K562 (cell line): ENCODE measurements at regions not wholly inside any gene's neighbourhood (a gene's known extent, or its start where the extent isn't known, plus 50 kb on each side); places are given as distances from the start of the nearest gene placed in this dataset.

Source experiments
- ATAC-seq: fragments of 200-7000 bp; cut with Tn5 transposase; 3 replicates; pipeline ENCODE4 v1.9.1; 2020; ENCODE audit warnings: moderate library complexity
- BruUV-seq: library from RNA; stranded (reverse); fragments of 400-500 nt; replicated peaks from 2 replicates; lab custom pipeline; 2021; lab: Mats Ljungman, UMichigan
- CTCF ChIA-PET: fragments of 300-600 bp; formaldehyde crosslinking; extraction: SDS; loops from one replicate; lab custom pipeline; 2021; ENCODE audit warnings: low intra/inter-chr PET ratio; lab: Yijun Ruan, JAX
- POLR2A ChIA-PET: fragments of 300-600, 350-650 bp; sonication (Branson Sonifier 250); formaldehyde crosslinking; extraction: SDS; loops from one replicate; lab custom pipeline; 2021; ENCODE audit warnings: antibody characterized with exemption, inconsistent platforms; lab: Yijun Ruan, JAX
- DNase-seq, 4 experiments: peaks; one replicate each; pipeline versions ENCODE4 v3.0.0 to v3.0.0-alpha.2; 2011 to 2018; ENCODE audit warnings: low spot score in 3 of 4, mixed read lengths in 3 of 4; ENCODE audit errors: extremely low read depth in 1 of 4
- FAIRE-seq: peaks from 2 replicates; lab custom pipeline; 2011; peaks lifted over from hg19 to GRCh38; lab: Jason Lieb, UNC
- H2AFZ ChIP-seq: 2 replicates; pipeline ENCODE4 v1.6.0; 2011; ENCODE audit warnings: low read depth, low read length, control low read depth, inconsistent platforms
- H3K27ac ChIP-seq: fragments of 200-600 bp; 3 replicates; pipeline ENCODE4 v1.8.0; 2011; ENCODE audit warnings: low read depth, mild to moderate bottlenecking, control low read depth, inconsistent platforms, low read length, moderate library complexity, mixed read lengths; ENCODE audit errors: extremely low read depth
- H3K27me3 ChIP-seq, 2 experiments: fragments of 300-600 bp in 1 of 2; 2 replicates in 1 of 2; 3 replicates in 1 of 2; pipeline versions ENCODE4 v1.6.0 to v1.8.0; 2011; ENCODE audit warnings: inconsistent platforms in 2 of 2, low read length in 2 of 2, mild to moderate bottlenecking in 1 of 2, mixed read lengths in 1 of 2, moderate library complexity in 1 of 2; ENCODE audit not compliant: control insufficient read depth in 2 of 2, insufficient read depth in 2 of 2
- H3K36me3 ChIP-seq: fragments of 300-600 bp; 3 replicates; pipeline ENCODE4 v1.8.0; 2011; ENCODE audit warnings: mild to moderate bottlenecking, low read length, inconsistent platforms; ENCODE audit not compliant: control insufficient read depth, insufficient read depth
- H3K4me1 ChIP-seq, 2 experiments: fragments of 200-600 bp in 1 of 2; replicated peaks in 1 of 2; 2 replicates in 1 of 2; 3 replicates in 1 of 2; pipeline versions ENCODE4 v1.5.1 to v1.8.0; 2011; ENCODE audit warnings: inconsistent platforms in 2 of 2, low read length in 2 of 2, mild to moderate bottlenecking in 1 of 2, mixed read lengths in 1 of 2, moderate library complexity in 1 of 2; ENCODE audit not compliant: control insufficient read depth in 2 of 2, insufficient read depth in 2 of 2
- H3K4me2 ChIP-seq: 2 replicates; pipeline ENCODE4 v1.6.1; 2011; ENCODE audit warnings: low read length, control low read depth, inconsistent platforms, mixed read lengths; ENCODE audit not compliant: insufficient read depth
- H3K4me3 ChIP-seq: fragments of 200-600 bp; sonication (generic), shearing (Covaris generic); 2 replicates; pipeline ENCODE4 v1.5.1; 2016; ENCODE audit warnings: control low read depth, inconsistent platforms
- H3K79me2 ChIP-seq: fragments of 200-600 bp; 3 replicates; pipeline ENCODE4 v1.8.0; 2011; ENCODE audit warnings: low read length, inconsistent platforms; ENCODE audit not compliant: control insufficient read depth, insufficient read depth
- H3K9ac ChIP-seq, 2 experiments: 2 replicates each; pipeline versions ENCODE4 v1.6.0 to v1.6.1; 2011; ENCODE audit warnings: low read depth in 2 of 2, low read length in 2 of 2, control low read depth in 1 of 2, inconsistent platforms in 1 of 2, mild to moderate bottlenecking in 1 of 2, mixed read lengths in 1 of 2; ENCODE audit not compliant: insufficient read depth in 1 of 2
- H3K9me1 ChIP-seq: one replicate; pipeline ENCODE4 v1.6.0; 2011; ENCODE audit warnings: inconsistent platforms, mild to moderate bottlenecking, low read length, moderate library complexity; ENCODE audit not compliant: control insufficient read depth, insufficient read depth
- H3K9me3 ChIP-seq: replicated peaks from 2 replicates; pipeline ENCODE4 v1.5.1; 2011; ENCODE audit warnings: low read depth, low read length, inconsistent platforms; ENCODE audit not compliant: control insufficient read depth, insufficient read depth
- H4K20me1 ChIP-seq: replicated peaks from 2 replicates; pipeline ENCODE4 v1.6.1; 2011; ENCODE audit warnings: low read length, inconsistent platforms, mixed read lengths; ENCODE audit not compliant: control insufficient read depth, insufficient read depth
- FOXK2 ChIP-seq, 2 experiments: fragments of 450-650 bp; IDR thresholded peaks in 1 of 2; conservative IDR thresholded peaks in 1 of 2; 2 replicates each; pipeline ENCODE4 v1.6.1; 2016; ENCODE audit warnings: low read depth in 2 of 2, mild to moderate bottlenecking in 1 of 2
- FUS ChIP-seq: fragments of 200-400 bp; formaldehyde crosslinking; optimal IDR thresholded peaks from 2 replicates; pipeline ENCODE3; 2017; ENCODE audit warnings: low read depth, low read length
- HLTF ChIP-seq: fragments of 450-650 bp; IDR thresholded peaks from 2 replicates; pipeline ENCODE4 v1.6.1; 2016
- KLF6 ChIP-seq: fragments of 250-450 bp; sonication (Bioruptor Pico); IDR thresholded peaks from 2 replicates; pipeline ENCODE4 v1.4.0; 2020; ENCODE audit warnings: mild to moderate bottlenecking, moderate library complexity, borderline replicate concordance
- PHB ChIP-seq: fragments of 250-450 bp; sonication (Bioruptor Pico); IDR thresholded peaks from 2 replicates; pipeline ENCODE4 v1.5.0; 2021
- TARDBP ChIP-seq: fragments of 450-650 bp; IDR thresholded peaks from 2 replicates; pipeline ENCODE4 v1.6.1; 2016
- TBL1XR1 ChIP-seq, 2 experiments: IDR thresholded peaks; 2 replicates each; pipeline ENCODE4 v1.6.1; 2012; ENCODE audit warnings: improper control_type of control experiment in 2 of 2, low read length in 2 of 2, mild to moderate bottlenecking in 1 of 2
- ZBTB8A ChIP-seq: fragments of 450-650 bp; IDR thresholded peaks from 2 replicates; pipeline ENCODE4 v1.6.1; 2018; ENCODE audit warnings: mild to moderate bottlenecking, moderate library complexity; ENCODE audit not compliant: partially characterized antibody
- ZNF830 ChIP-seq: fragments of 250-450 bp; sonication (Bioruptor Pico); IDR thresholded peaks from 2 replicates; pipeline ENCODE4 v1.5.0; 2021; ENCODE audit warnings: mild to moderate bottlenecking
- WGBS: fragments of 100-300 bp; shearing (Covaris generic); methylation state at CpG from one replicate; pipeline ENCODE4 v1.1.6; 2016; ENCODE audit warnings: low coverage, mixed read lengths; ENCODE audit not compliant: insufficient coverage; ENCODE audit errors: missing lambda C conversion rate; 5-methylcytosine and 5-hydroxymethylcytosine counted together
- in situ Hi-C: fragments of 300-500 bp; cut with MboI; formaldehyde crosslinking; loops from 4 replicates; pipeline ENCODE4 v1.15.0; 2018; ENCODE audit warnings: inconsistent platforms, mixed read lengths
- intact Hi-C: fragments of 100-400 bp; cut with micrococcal nuclease; formaldehyde crosslinking; loops from 2 replicates; pipeline ENCODE4 v1.14.2; 2022
- TF ChIP-seq, protein P1 (sequence below): sonication (generic); formaldehyde crosslinking; IDR thresholded peaks from 2 replicates; pipeline ENCODE4 v1.8.0; 2023; ENCODE audit warnings: missing genetic modification reagents, mild to moderate bottlenecking, borderline replicate concordance

DNA sequence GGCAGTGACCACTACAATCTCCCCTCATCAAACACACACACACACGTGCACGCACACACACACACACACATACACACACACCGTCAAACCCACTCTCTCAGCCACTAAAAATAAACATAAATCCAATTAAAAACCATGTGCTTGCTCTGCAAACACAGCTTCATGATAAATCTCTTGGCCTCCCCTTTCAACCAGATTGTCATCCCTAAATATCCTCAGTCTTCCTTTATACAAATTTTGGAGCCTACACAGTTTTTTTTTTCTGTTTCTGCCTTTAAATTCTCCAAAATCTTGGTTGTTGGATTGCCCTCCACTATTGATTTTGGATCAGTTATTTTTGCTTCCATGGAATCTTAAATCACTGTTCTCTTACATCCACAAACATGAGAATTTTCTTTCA, 245.6 kb downstream of the SATB1 start:
- Histone ChIP-seq H3K4me3 (no peak overlapping the region), H3K4me2 (no peak overlapping the region), H2AFZ (no peak overlapping the region), H3K9me3 (no peaks in the 10 kb centered on the region; the same call in 1 of the 2 replicates), H3K27me3 (no peaks in the 10 kb centered on the region), H3K36me3 (no peaks in the 10 kb centered on the region), H3K9me1 (no peaks in the 10 kb centered on the region), H3K79me2 (no peaks in the 10 kb centered on the region), H3K4me1 (no peaks in the 10 kb centered on the region), H4K20me1 (no peaks in the 10 kb centered on the region), H3K27ac (no peak overlapping the region), H3K9ac (no peak overlapping the region)
- no TSS peak for BruUV-seq
- intact Hi-C loops = no loop called here
- ChIA-PET CTCF (no interaction called here), POLR2A (interaction anchor here (0.7 kb wide), 1 partner anchor 561 kb away, joined by 3 read pairs; no protein-coding TSS in a partner anchor)
- TF ChIP-seq ZBTB8A = no peak
- no peak for TF ChIP-seq HLTF
- no peak for TF ChIP-seq TBL1XR1 (IDR thresholded peaks at IDR 0.05; ENCODE audit: low read length in 2 of 2)
- TF ChIP-seq, protein P1, sequence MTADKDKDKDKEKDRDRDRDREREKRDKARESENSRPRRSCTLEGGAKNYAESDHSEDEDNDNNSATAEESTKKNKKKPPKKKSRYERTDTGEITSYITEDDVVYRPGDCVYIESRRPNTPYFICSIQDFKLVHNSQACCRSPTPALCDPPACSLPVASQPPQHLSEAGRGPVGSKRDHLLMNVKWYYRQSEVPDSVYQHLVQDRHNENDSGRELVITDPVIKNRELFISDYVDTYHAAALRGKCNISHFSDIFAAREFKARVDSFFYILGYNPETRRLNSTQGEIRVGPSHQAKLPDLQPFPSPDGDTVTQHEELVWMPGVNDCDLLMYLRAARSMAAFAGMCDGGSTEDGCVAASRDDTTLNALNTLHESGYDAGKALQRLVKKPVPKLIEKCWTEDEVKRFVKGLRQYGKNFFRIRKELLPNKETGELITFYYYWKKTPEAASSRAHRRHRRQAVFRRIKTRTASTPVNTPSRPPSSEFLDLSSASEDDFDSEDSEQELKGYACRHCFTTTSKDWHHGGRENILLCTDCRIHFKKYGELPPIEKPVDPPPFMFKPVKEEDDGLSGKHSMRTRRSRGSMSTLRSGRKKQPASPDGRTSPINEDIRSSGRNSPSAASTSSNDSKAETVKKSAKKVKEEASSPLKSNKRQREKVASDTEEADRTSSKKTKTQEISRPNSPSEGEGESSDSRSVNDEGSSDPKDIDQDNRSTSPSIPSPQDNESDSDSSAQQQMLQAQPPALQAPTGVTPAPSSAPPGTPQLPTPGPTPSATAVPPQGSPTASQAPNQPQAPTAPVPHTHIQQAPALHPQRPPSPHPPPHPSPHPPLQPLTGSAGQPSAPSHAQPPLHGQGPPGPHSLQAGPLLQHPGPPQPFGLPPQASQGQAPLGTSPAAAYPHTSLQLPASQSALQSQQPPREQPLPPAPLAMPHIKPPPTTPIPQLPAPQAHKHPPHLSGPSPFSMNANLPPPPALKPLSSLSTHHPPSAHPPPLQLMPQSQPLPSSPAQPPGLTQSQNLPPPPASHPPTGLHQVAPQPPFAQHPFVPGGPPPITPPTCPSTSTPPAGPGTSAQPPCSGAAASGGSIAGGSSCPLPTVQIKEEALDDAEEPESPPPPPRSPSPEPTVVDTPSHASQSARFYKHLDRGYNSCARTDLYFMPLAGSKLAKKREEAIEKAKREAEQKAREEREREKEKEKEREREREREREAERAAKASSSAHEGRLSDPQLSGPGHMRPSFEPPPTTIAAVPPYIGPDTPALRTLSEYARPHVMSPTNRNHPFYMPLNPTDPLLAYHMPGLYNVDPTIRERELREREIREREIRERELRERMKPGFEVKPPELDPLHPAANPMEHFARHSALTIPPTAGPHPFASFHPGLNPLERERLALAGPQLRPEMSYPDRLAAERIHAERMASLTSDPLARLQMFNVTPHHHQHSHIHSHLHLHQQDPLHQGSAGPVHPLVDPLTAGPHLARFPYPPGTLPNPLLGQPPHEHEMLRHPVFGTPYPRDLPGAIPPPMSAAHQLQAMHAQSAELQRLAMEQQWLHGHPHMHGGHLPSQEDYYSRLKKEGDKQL (CRISPR knock-in tag) = no peak
- TF ChIP-seq PHB (CRISPR knock-in tag) = no peak
- no peak for TF ChIP-seq ZNF830 (CRISPR knock-in tag)
- TF ChIP-seq KLF6 (CRISPR knock-in tag) = no peak
- no peak for TF ChIP-seq FOXK2 (conservative IDR thresholded peaks at IDR 0.05 in 1 of 2, IDR thresholded peaks at IDR 0.05 in 1 of 2; ENCODE audit: low read depth in 2 of 2)
- no peak for TF ChIP-seq TARDBP
- TF ChIP-seq FUS = no peak
- no peak for ATAC-seq
- FAIRE-seq = no peak
- in situ Hi-C loops = no loop called here
- no peak for DNase-seq
- 0% methylated on average over 3 of the region's 3 CpGs for WGBS
